ENCODE measurements at regions not wholly inside any gene's neighbourhood (a gene's known extent, or its start where the extent isn't known, plus 50 kb on each side); places are given as distances from the start of the nearest gene placed in this dataset.
A peak's percentile ranks its signal among the peaks of the same experiment; 100 is the strongest.

DNA sequence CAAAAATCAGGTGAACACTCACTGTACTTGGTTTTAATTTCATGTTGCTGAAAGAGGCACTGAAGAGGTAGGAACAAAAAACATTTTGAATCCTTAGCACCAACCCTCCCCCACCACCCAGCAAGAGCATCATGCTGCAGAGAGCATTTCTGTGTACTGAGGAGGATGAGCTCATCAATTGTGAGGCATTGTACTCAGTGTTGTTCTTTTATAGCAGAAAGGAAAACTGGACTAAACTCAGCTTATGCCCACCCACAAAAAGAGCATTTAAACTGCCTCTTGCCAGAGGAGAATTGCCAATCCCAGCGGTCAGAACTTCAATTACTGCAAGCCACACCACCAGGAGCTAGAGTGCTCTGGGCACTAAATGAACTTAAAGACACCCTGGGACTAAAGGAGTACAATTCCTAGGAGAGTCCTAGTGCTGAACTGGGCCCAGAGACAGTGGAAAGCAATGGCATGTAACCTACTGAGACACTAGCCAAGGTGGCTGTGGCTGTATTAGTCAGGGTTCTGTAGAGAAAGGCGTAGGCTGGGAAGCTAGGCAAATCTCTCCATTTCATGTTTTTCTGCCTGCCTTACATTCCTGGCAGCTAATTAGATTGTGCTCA lies 280.7 kb upstream of the KLHL4 start:
- intact Hi-C loops (cut with DNase I): no loop called here
- Histone ChIP-seq H3K36me3 (no peaks in the 10 kb centered on the region), H3K27ac (no peak overlapping the region), H3K9me3 (no peaks in the 10 kb centered on the region), H3K27me3 (no peaks in the 10 kb centered on the region), H3K4me1 (no peaks in the 10 kb centered on the region), H3K4me3 (no peak overlapping the region)
- TF ChIP-seq EP300 (IDR thresholded peaks at IDR 0.05) (no peak), POLR2AphosphoS5 (IDR thresholded peaks at IDR 0.05) (no peak), POLR2A (IDR thresholded peaks at IDR 0.05) (no peak)
- TF ChIP-seq, protein P1, sequence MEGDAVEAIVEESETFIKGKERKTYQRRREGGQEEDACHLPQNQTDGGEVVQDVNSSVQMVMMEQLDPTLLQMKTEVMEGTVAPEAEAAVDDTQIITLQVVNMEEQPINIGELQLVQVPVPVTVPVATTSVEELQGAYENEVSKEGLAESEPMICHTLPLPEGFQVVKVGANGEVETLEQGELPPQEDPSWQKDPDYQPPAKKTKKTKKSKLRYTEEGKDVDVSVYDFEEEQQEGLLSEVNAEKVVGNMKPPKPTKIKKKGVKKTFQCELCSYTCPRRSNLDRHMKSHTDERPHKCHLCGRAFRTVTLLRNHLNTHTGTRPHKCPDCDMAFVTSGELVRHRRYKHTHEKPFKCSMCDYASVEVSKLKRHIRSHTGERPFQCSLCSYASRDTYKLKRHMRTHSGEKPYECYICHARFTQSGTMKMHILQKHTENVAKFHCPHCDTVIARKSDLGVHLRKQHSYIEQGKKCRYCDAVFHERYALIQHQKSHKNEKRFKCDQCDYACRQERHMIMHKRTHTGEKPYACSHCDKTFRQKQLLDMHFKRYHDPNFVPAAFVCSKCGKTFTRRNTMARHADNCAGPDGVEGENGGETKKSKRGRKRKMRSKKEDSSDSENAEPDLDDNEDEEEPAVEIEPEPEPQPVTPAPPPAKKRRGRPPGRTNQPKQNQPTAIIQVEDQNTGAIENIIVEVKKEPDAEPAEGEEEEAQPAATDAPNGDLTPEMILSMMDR (IDR thresholded peaks at IDR 0.05): no peak
- 78 to 88% methylated on average over 2 of the region's 2 CpGs for WGBS, 2 donors
- DNase-seq: no peak

- 70 to 73% methylated on average over 5 of the region's 5 CpGs for WGBS, 2 donors
- DNase-seq: no peak
- no peaks in the 10 kb centered on the region for H3K9me3 ChIP-seq
- H3K4me1 ChIP-seq: no peaks in the 10 kb centered on the region
- H3K27ac ChIP-seq: no peak overlapping the region
- no peaks in the 10 kb centered on the region for H3K36me3 ChIP-seq
- no peak overlapping the region for H3K4me3 ChIP-seq
- TF ChIP-seq EP300 (IDR thresholded peaks at IDR 0.05) (no peak), POLR2AphosphoS5 (IDR thresholded peaks at IDR 0.05) (no peak), POLR2A (IDR thresholded peaks at IDR 0.05) (no peak)
- TF ChIP-seq, protein P1 (IDR thresholded peaks at IDR 0.05): no peak
- intact Hi-C loops (cut with DNase I): no loop called here
- no peaks in the 10 kb centered on the region for H3K27me3 ChIP-seq
Measured at GRCh38 chrX:87265518-87265917, 252.1 kb upstream of the KLHL4 start.

- no peaks in the 10 kb centered on the region for H3K36me3 ChIP-seq
- H3K4me3 ChIP-seq: no peak overlapping the region
- TF ChIP-seq, protein P1 (IDR thresholded peaks at IDR 0.05): no peak
- TF ChIP-seq POLR2AphosphoS5 (IDR thresholded peaks at IDR 0.05): no peak
- H3K4me1 ChIP-seq: no peaks in the 10 kb centered on the region
- H3K27ac ChIP-seq: no peak overlapping the region
- intact Hi-C loops (cut with DNase I): no loop called here
- no peak for DNase-seq
- H3K9me3 ChIP-seq: no peaks in the 10 kb centered on the region
- no peaks in the 10 kb centered on the region for H3K27me3 ChIP-seq
Measured at GRCh38 chrX:87272491-87272890, 245.1 kb upstream of the KLHL4 start.

- DNase-seq: no peak
- no peaks in the 10 kb centered on the region for H3K27me3 ChIP-seq
- TF ChIP-seq POLR2A (IDR thresholded peaks at IDR 0.05): no peak
- TF ChIP-seq, protein P1 (IDR thresholded peaks at IDR 0.05): peak in 1 of 4 experiments; percentile 30
- H3K27ac ChIP-seq: no peak overlapping the region
- H3K4me1 ChIP-seq: no peaks in the 10 kb centered on the region
- intact Hi-C loops (cut with DNase I): no loop called here
- no peaks in the 10 kb centered on the region for H3K9me3 ChIP-seq
- no peaks in the 10 kb centered on the region for H3K36me3 ChIP-seq
- 3 to 5% methylated on average over 4 of the region's 4 CpGs for WGBS, 2 donors
- H3K4me3 ChIP-seq: no peak overlapping the region
Measured at GRCh38 chrX:87299563-87300160, 217.9 kb upstream of the KLHL4 start.

GRCh38 chrX:87310780-87311179 lies 206.8 kb upstream of the KLHL4 start:
- H3K27me3 ChIP-seq: no peaks in the 10 kb centered on the region
- H3K9me3 ChIP-seq: no peaks in the 10 kb centered on the region
- H3K27ac ChIP-seq: no peak overlapping the region
- no peaks in the 10 kb centered on the region for H3K4me1 ChIP-seq
- no peak for DNase-seq
- no peak for TF ChIP-seq POLR2A (IDR thresholded peaks at IDR 0.05)
- no peaks in the 10 kb centered on the region for H3K36me3 ChIP-seq
- 76% methylated on average over 1 of the region's 1 CpG for WGBS, 2 donors
- intact Hi-C loops (cut with DNase I): no loop called here
- no peak overlapping the region for H3K4me3 ChIP-seq
